ENCODE measurements at regions not wholly inside any gene's neighbourhood (a gene's known extent, or its start where the extent isn't known, plus 50 kb on each side); places are given as distances from the start of the nearest gene placed in this dataset.
"Not testable (repeated sequence)": the region's sequence is repeated elsewhere in the genome, so short reads cannot be mapped to it uniquely, and the experiment has no call there.

- POLR2A ChIA-PET, result no interaction called here
- Mint-ChIP-seq H3K4me1 (no peaks in the 10 kb centered on the region), H3K36me3 (ENCODE audit: low read depth) (no peaks in the 10 kb centered on the region), H3K4me3 (no peak overlapping the region), H3K9me3 (no peaks in the 10 kb centered on the region), H3K27me3 (peaks cover 9% of the 10 kb centered on the region), H3K27ac (no peak overlapping the region)
- DNase-seq, result no peak
- CTCF ChIA-PET, result interaction anchor here (0.5 to 1.0 kb wide), 2 partner anchors 20 to 970 kb away, joined by 3 to 4 read pairs; no protein-coding TSS in a partner anchor
These were observed 74.9 kb upstream of the AGAP1 start for GRCh38 chr2:235418918-235419317.

GRCh38 chr2:235419996-235420395 lies 73.8 kb upstream of the AGAP1 start:
- Mint-ChIP-seq H3K36me3 (ENCODE audit: low read depth) (no peaks in the 10 kb centered on the region), H3K9me3 (no peaks in the 10 kb centered on the region), H3K4me3 (no peak overlapping the region), H3K4me1 (no peaks in the 10 kb centered on the region), H3K27me3 (peaks cover 9% of the 10 kb centered on the region), H3K27ac (no peak overlapping the region)
- no peak for DNase-seq
- ChIA-PET POLR2A (no interaction called here), CTCF (no interaction called here)

GRCh38 chr2:235421618-235422017 lies 72.2 kb upstream of the AGAP1 start:
- Mint-ChIP-seq H3K27ac (no peak overlapping the region), H3K4me3 (no peak overlapping the region), H3K36me3 (ENCODE audit: low read depth) (no peaks in the 10 kb centered on the region), H3K9me3 (no peaks in the 10 kb centered on the region), H3K4me1 (no peaks in the 10 kb centered on the region), H3K27me3 (peaks cover 9% of the 10 kb centered on the region)
- ChIA-PET POLR2A (no interaction called here), CTCF (no interaction called here)
- no peak for DNase-seq

GRCh38 chr2:235430366-235431083 lies 63.3 kb upstream of the AGAP1 start:
- POLR2A ChIA-PET, result no interaction called here
- H3K4me1 Mint-ChIP-seq, result no peaks in the 10 kb centered on the region
- no peaks in the 10 kb centered on the region for H3K36me3 Mint-ChIP-seq (ENCODE audit: low read depth)
- peaks cover 8% of the 10 kb centered on the region for H3K27me3 Mint-ChIP-seq
- H3K9me3 Mint-ChIP-seq, result no peaks in the 10 kb centered on the region
- no peak overlapping the region for H3K4me3 Mint-ChIP-seq
- CTCF ChIA-PET, result no interaction called here
- no peak for DNase-seq
- H3K27ac Mint-ChIP-seq, result no peak overlapping the region

- Mint-ChIP-seq H3K4me1 (no peaks in the 10 kb centered on the region), H3K36me3 (ENCODE audit: low read depth) (no peaks in the 10 kb centered on the region), H3K4me3 (no peak overlapping the region), H3K27me3 (peaks cover 8% of the 10 kb centered on the region), H3K27ac (no peak overlapping the region), H3K9me3 (no peaks in the 10 kb centered on the region)
- ChIA-PET CTCF (interaction anchor here (0.6 kb wide), 1 partner anchor 440 kb away, joined by 3 read pairs; no protein-coding TSS in a partner anchor), POLR2A (no interaction called here)
- no peak for DNase-seq
These were observed 60.9 kb upstream of the AGAP1 start for GRCh38 chr2:235432741-235433520.

GRCh38 chr2:235433860-235434259 lies 60.0 kb upstream of the AGAP1 start:
- H3K27me3 Mint-ChIP-seq, result peaks cover 8% of the 10 kb centered on the region
- H3K27ac Mint-ChIP-seq, result no peak overlapping the region
- no peaks in the 10 kb centered on the region for H3K4me1 Mint-ChIP-seq
- H3K9me3 Mint-ChIP-seq, result no peaks in the 10 kb centered on the region
- ChIA-PET POLR2A (no interaction called here), CTCF (no interaction called here)
- H3K4me3 Mint-ChIP-seq, result no peak overlapping the region
- no peak for DNase-seq
- H3K36me3 Mint-ChIP-seq (ENCODE audit: low read depth), result no peaks in the 10 kb centered on the region

- Mint-ChIP-seq H3K27me3 (no peaks in the 10 kb centered on the region), H3K36me3 (ENCODE audit: low read depth) (no peaks in the 10 kb centered on the region), H3K4me1 (no peaks in the 10 kb centered on the region), H3K4me3 (no peak overlapping the region), H3K27ac (no peak overlapping the region), H3K9me3 (no peaks in the 10 kb centered on the region)
- ChIA-PET CTCF (no interaction called here), POLR2A (no interaction called here)
- no peak for DNase-seq
These were observed 53.7 kb upstream of the AGAP1 start for GRCh38 chr2:235439959-235440662.

- H3K9me3 Mint-ChIP-seq; H3K27me3 Mint-ChIP-seq; H3K4me1 Mint-ChIP-seq; H3K4me3 Mint-ChIP-seq; POLR2A ChIA-PET; H3K27ac Mint-ChIP-seq; H3K36me3 Mint-ChIP-seq (ENCODE audit: low read depth); DNase-seq; CTCF ChIA-PET: not testable (repeated sequence)
These were observed 50.3 kb upstream of the AGAP1 start for GRCh38 chr2:235443580-235443979.
